HepG2 (cell line): ENCODE measurements at regions not wholly inside any gene's neighbourhood (a gene's known extent, or its start where the extent isn't known, plus 50 kb on each side); places are given as distances from the start of the nearest gene placed in this dataset.

Source experiments
- ATAC-seq: fragments of 200-7000 bp; cut with Tn5 transposase; 3 replicates; pipeline ENCODE4 v1.9.1; 2020; ENCODE audit warnings: mild to moderate bottlenecking, moderate library complexity
- BruUV-seq: library from RNA; stranded (reverse); fragments of 400-500 nt; replicated peaks from 2 replicates; lab custom pipeline; 2021; lab: Mats Ljungman, UMichigan
- CTCF ChIA-PET: fragments of 300-600 bp; formaldehyde crosslinking; extraction: SDS; loops from one replicate; lab custom pipeline; 2021; ENCODE audit warnings: low total read pairs, inconsistent platforms, low intra/inter-chr PET ratio; lab: Yijun Ruan, JAX
- POLR2A ChIA-PET: fragments of 350-600 bp; sonication (Branson Sonifier 250); formaldehyde crosslinking; loops from one replicate; lab custom pipeline; 2020; ENCODE audit warnings: antibody characterized with exemption, inconsistent platforms; lab: Yijun Ruan, JAX
- DNase-seq: peaks from one replicate; pipeline ENCODE4 v3.0.0-alpha.2; 2015; ENCODE audit warnings: low spot score
- FAIRE-seq: peaks from 3 replicates; lab custom pipeline; 2011; peaks lifted over from hg19 to GRCh38; lab: Jason Lieb, UNC
- H2AFZ ChIP-seq: one replicate; pipeline ENCODE4 v1.6.1; 2011; ENCODE audit warnings: low read length, inconsistent platforms
- H3K27ac ChIP-seq: fragments of 300-600 bp; 3 replicates; pipeline ENCODE4 v1.8.0; 2011; ENCODE audit warnings: mixed run types, mild to moderate bottlenecking, mixed read lengths, low read length, inconsistent platforms; ENCODE audit not compliant: insufficient read depth; ENCODE audit errors: extremely low read length
- H3K27me3 ChIP-seq, 2 experiments: fragments of 200-600 bp in 1 of 2; 2 replicates in 1 of 2; 3 replicates in 1 of 2; pipeline versions ENCODE4 v1.6.0 to v1.8.0; 2011; ENCODE audit warnings: low read length in 2 of 2, mild to moderate bottlenecking in 2 of 2, moderate library complexity in 2 of 2, inconsistent platforms in 1 of 2; ENCODE audit not compliant: insufficient read depth in 2 of 2, control insufficient read depth in 1 of 2
- H3K36me3 ChIP-seq, 2 experiments: fragments of 200-600 bp in 1 of 2; replicated peaks in 1 of 2; 2 replicates in 1 of 2; 3 replicates in 1 of 2; pipeline versions ENCODE4 v1.5.1 to v1.8.0; 2011; ENCODE audit warnings: low read length in 2 of 2, inconsistent platforms in 1 of 2; ENCODE audit not compliant: insufficient read depth in 2 of 2, control insufficient read depth in 1 of 2
- H3K4me1 ChIP-seq: 2 replicates; pipeline ENCODE4 v1.5.1; 2012; ENCODE audit warnings: low read length, inconsistent platforms; ENCODE audit not compliant: insufficient read depth
- H3K4me2 ChIP-seq: 2 replicates; pipeline ENCODE4 v1.6.0; 2011; ENCODE audit warnings: low read depth, low read length, inconsistent platforms
- H3K4me3 ChIP-seq, 3 experiments: fragments of 200-600 bp in 1 of 3; sonication (generic), shearing (Covaris generic) in 1 of 3; replicated peaks in 1 of 3; 2 replicates each; pipeline ENCODE4 v1.5.1; 2011 to 2016; ENCODE audit warnings: low read length in 3 of 3, inconsistent platforms in 2 of 3, low read depth in 2 of 3, mild to moderate bottlenecking in 2 of 3, control low read depth in 1 of 3, mixed read lengths in 1 of 3; ENCODE audit not compliant: insufficient read depth in 1 of 3
- H3K79me2 ChIP-seq: one replicate; pipeline ENCODE4 v1.6.1; 2011; ENCODE audit warnings: low read length, inconsistent platforms; ENCODE audit not compliant: insufficient read depth
- H3K9ac ChIP-seq: 2 replicates; pipeline ENCODE4 v1.6.0; 2011; ENCODE audit warnings: mild to moderate bottlenecking, low read depth, low read length, inconsistent platforms; ENCODE audit not compliant: insufficient read depth
- H3K9me3 ChIP-seq: 2 replicates; pipeline ENCODE4 v1.5.1; 2012; ENCODE audit warnings: mild to moderate bottlenecking, low read length
- H4K20me1 ChIP-seq: 2 replicates; pipeline ENCODE4 v1.6.0; 2011; ENCODE audit warnings: inconsistent platforms, mild to moderate bottlenecking, low read length, moderate library complexity; ENCODE audit not compliant: insufficient read depth
- AGO1 ChIP-seq: fragments of 200-400 bp; formaldehyde crosslinking; IDR thresholded peaks from 2 replicates; pipeline ENCODE4 v1.6.1; 2017; ENCODE audit warnings: mild to moderate bottlenecking, low read depth, low read length, moderate library complexity; ENCODE audit not compliant: poor library complexity, severe bottlenecking
- BORCS8-MEF2B ChIP-seq: sonication (generic); formaldehyde crosslinking; IDR thresholded peaks from 2 replicates; pipeline ENCODE4 v1.8.0; 2022; ENCODE audit warnings: mild to moderate bottlenecking, missing genetic modification reagents
- CEBPB ChIP-seq: IDR thresholded peaks from 2 replicates; pipeline ENCODE4 v1.6.1; 2011; ENCODE audit warnings: low read depth, low read length, improper control_type of control experiment, borderline replicate concordance
- MXD3 ChIP-seq: IDR thresholded peaks from 2 replicates; pipeline ENCODE4 v1.6.1; 2016; ENCODE audit warnings: mild to moderate bottlenecking, missing biosample characterization, missing genetic modification reagents
- NRL ChIP-seq: sonication (generic); formaldehyde crosslinking; IDR thresholded peaks from 2 replicates; pipeline ENCODE4 v1.5.0; 2020; ENCODE audit warnings: missing genetic modification reagents, mild to moderate bottlenecking, moderate library complexity, borderline replicate concordance
- ZNF263 ChIP-seq: sonication (generic); formaldehyde crosslinking; IDR thresholded peaks from 2 replicates; pipeline ENCODE4 v1.4.0; 2020; ENCODE audit warnings: missing genetic modification reagents
- ZNF430 ChIP-seq: sonication (generic); formaldehyde crosslinking; IDR thresholded peaks from 2 replicates; pipeline ENCODE4 v1.9.0; 2021; ENCODE audit warnings: mild to moderate bottlenecking, missing genetic modification reagents
- ZNF567 ChIP-seq: sonication (generic); formaldehyde crosslinking; IDR thresholded peaks from 2 replicates; pipeline ENCODE4 v1.8.1; 2023; ENCODE audit warnings: mild to moderate bottlenecking, missing genetic modification reagents, borderline replicate concordance
- ZSCAN29 ChIP-seq: sonication (generic); formaldehyde crosslinking; conservative IDR thresholded peaks from 2 replicates; pipeline ENCODE4 v1.4.0; 2020; ENCODE audit warnings: mild to moderate bottlenecking, missing genetic modification reagents
- WGBS: methylation state at CpG from one replicate; pipeline ENCODE4 v1.1.6; 2017; ENCODE audit warnings: low lambda C conversion rate; 5-methylcytosine and 5-hydroxymethylcytosine counted together
- in situ Hi-C: cut with HindIII; loops from 2 replicates; pipeline ENCODE4 v1.10.0; 2017; ENCODE audit warnings: low pct_unique_long_range_greater_than_20kb; ENCODE audit not compliant: extremely low pct_ligation_motif_present
- intact Hi-C: fragments of 100-400 bp; cut with micrococcal nuclease; formaldehyde crosslinking; loops from one replicate; pipeline ENCODE4 v1.10.0; 2022; ENCODE audit not compliant: unreplicated experiment

DNA sequence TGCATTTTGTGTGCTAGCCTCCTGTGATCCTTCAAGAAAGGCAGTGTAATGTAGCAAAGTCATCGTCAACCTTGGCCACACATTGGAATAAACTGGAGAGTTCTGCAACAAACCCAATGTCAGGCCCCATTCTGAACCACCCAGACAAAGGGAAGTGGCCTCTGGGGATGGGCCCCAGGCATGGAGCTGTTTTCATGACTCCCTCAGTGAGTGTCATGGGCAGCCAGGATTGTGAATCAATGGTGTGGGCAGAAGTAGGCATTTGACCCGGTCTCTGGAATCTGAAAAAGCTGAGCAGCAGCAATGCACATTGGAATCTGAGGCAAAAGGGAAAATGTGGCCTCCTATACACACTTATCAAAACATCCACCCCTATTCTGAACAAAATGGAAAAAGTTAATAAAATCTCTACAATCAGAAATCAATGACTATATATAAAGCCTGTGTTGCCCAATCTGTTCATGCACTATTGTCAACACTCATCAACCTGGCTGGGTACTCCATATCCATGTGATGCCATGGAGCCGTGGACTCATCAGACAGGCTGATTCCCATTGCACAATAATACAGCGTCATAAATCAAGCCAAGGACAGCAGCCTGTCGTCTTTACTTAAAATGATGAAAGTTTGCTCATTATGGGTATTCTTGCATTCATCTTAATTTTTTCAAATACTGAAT lies 134.9 kb upstream of the STMND1 start:
- POLR2A ChIA-PET = no interaction called here
- no peak for TF ChIP-seq ZSCAN29 (CRISPR knock-in tag)
- no peak for TF ChIP-seq MXD3
- peak; percentile 81 for TF ChIP-seq CEBPB
- TF ChIP-seq ZNF567 (CRISPR knock-in tag) = no peak
- no peak for TF ChIP-seq BORCS8-MEF2B (CRISPR knock-in tag)

DNA sequence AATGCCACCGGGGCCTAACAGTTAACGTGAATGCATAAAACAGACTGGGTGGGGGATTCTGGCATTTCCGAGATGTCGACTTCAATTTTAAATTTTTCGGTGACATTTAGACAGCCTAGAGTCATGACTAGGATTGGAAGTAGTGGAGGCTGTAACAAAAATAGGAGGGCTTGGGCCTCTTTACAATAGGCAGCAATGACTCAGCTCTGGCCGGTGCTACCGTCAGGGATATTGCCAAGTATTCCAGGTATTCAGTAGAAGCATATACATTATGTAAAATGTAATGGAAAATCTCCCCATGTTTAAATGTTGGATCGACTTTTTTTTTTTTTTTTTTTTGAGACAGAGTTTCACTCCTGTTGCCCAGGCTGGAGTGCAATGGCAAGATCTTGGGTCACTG lies 136.2 kb upstream of the STMND1 start:
- no peaks in the 10 kb centered on the region for H3K36me3 ChIP-seq
- H3K27ac ChIP-seq = no peak overlapping the region
- ATAC-seq (no peak), DNase-seq (no peak)
- H3K9ac ChIP-seq = no peak overlapping the region
- POLR2A ChIA-PET = no interaction called here
- no peak overlapping the region for H3K4me2 ChIP-seq
- 54% methylated on average over 8 of the region's 8 CpGs for WGBS
- CTCF ChIA-PET = interaction anchor here (1.2 to 2.9 kb wide), 3 partner anchors 10 to 680 kb away, joined by 3 to 17 read pairs (median 7); no protein-coding TSS in a partner anchor
- H4K20me1 ChIP-seq = no peaks in the 10 kb centered on the region
- no peak for TF ChIP-seq ZNF263
- TF ChIP-seq NRL = no peak
- no peak for TF ChIP-seq AGO1
- no peak for TF ChIP-seq ZNF430 (CRISPR knock-in tag)
- TF ChIP-seq, all 625 proteins: peak for 0
- Histone ChIP-seq H3K27me3 (peaks cover 0 to 19% of the 10 kb centered on the region in 2 experiments; a peak in 2 of 5 replicates), H3K4me3 (no peak overlapping the region), H3K9me3 (no peaks in the 10 kb centered on the region), H3K79me2 (no peaks in the 10 kb centered on the region), H2AFZ (no peak overlapping the region), H3K4me1 (peaks cover 6% of the 10 kb centered on the region)
- in situ Hi-C loops = loop anchor here (25.0 kb wide), 2 partner anchors 453 to 628 kb away; no protein-coding TSS in a partner anchor
- no peak for FAIRE-seq
- intact Hi-C loops = loop anchor here (1.0 to 5.0 kb wide), 5 partner anchors 195 to 678 kb away; no protein-coding TSS in a partner anchor
- BruUV-seq = no TSS peak

More for the DNA sequence above, 134.9 kb upstream of the STMND1 start:
- no peaks in the 10 kb centered on the region for H4K20me1 ChIP-seq
- CTCF ChIA-PET = no interaction called here
- DNase-seq (no peak), FAIRE-seq (no peak), ATAC-seq (no peak)
- H3K27ac ChIP-seq = no peak overlapping the region
- no peak overlapping the region for H2AFZ ChIP-seq
- H3K4me2 ChIP-seq = no peak overlapping the region
- intact Hi-C loops (loop anchor here (5.0 kb wide), 3 partner anchors 450 to 680 kb away; no protein-coding TSS in a partner anchor), in situ Hi-C loops (loop anchor here (25.0 kb wide), 2 partner anchors 455 to 630 kb away; no protein-coding TSS in a partner anchor)
- WGBS = 31% methylated on average over 5 of the region's 5 CpGs
- no peak overlapping the region for H3K4me3 ChIP-seq
- H3K9ac ChIP-seq = no peak overlapping the region
- H3K36me3 ChIP-seq = no peaks in the 10 kb centered on the region
- no TSS peak for BruUV-seq
- peaks cover 6% of the 10 kb centered on the region for H3K4me1 ChIP-seq
- H3K9me3 ChIP-seq = no peaks in the 10 kb centered on the region
- H3K79me2 ChIP-seq = no peaks in the 10 kb centered on the region
- peaks cover 0 to 19% of the 10 kb centered on the region in 2 experiments; a peak in 2 of 5 replicates for H3K27me3 ChIP-seq
